ENCODE measurements at regions not wholly inside any gene's neighbourhood (a gene's known extent, or its start where the extent isn't known, plus 50 kb on each side); places are given as distances from the start of the nearest gene placed in this dataset.
"Not testable (repeated sequence)": the region's sequence is repeated elsewhere in the genome, so short reads cannot be mapped to it uniquely, and the experiment has no call there.

- no peak for TF ChIP-seq CTCF (IDR thresholded peaks at IDR 0.05; ENCODE audit: insufficient read depth, low read depth, low read length)
These were observed 398.2 kb downstream of the ADCYAP1 start for GRCh38 chr18:1302861-1303260.

GRCh38 chr18:1304392-1304992 lies 399.8 kb downstream of the ADCYAP1 start:
- H3K4me3 ChIP-seq (ENCODE audit: low read depth, low read length) = no peak overlapping the region
- peak; percentile 18 for DNase-seq (ENCODE audit: low read depth)
- TF ChIP-seq CTCF (IDR thresholded peaks at IDR 0.05; ENCODE audit: insufficient read depth, low read depth, low read length) = no peak

More at GRCh38 chr18:1302861-1303260, 398.2 kb downstream of the ADCYAP1 start:
- H3K4me3 ChIP-seq (ENCODE audit: low read depth, low read length) = no peak overlapping the region
- DNase-seq (ENCODE audit: low read depth) = no peak

GRCh38 chr18:1306641-1307040 lies 402.0 kb downstream of the ADCYAP1 start:
- no peak for TF ChIP-seq CTCF (IDR thresholded peaks at IDR 0.05; ENCODE audit: insufficient read depth, low read depth, low read length)
- no peak for DNase-seq (ENCODE audit: low read depth)

GRCh38 chr18:1308686-1309085 lies 404.0 kb downstream of the ADCYAP1 start:
- no peak overlapping the region for H3K4me3 ChIP-seq (ENCODE audit: low read depth, low read length)
- TF ChIP-seq CTCF (IDR thresholded peaks at IDR 0.05; ENCODE audit: insufficient read depth, low read depth, low read length) = no peak
- no peak for DNase-seq (ENCODE audit: low read depth)

More at GRCh38 chr18:1306641-1307040, 402.0 kb downstream of the ADCYAP1 start:
- H3K4me3 ChIP-seq (ENCODE audit: low read depth, low read length) = no peak overlapping the region

GRCh38 chr18:1311376-1311775 lies 406.7 kb downstream of the ADCYAP1 start:
- H3K4me3 ChIP-seq (ENCODE audit: low read depth, low read length) = no peak overlapping the region
- peak; percentile 5 for DNase-seq (ENCODE audit: low read depth)
- no peak for TF ChIP-seq CTCF (IDR thresholded peaks at IDR 0.05; ENCODE audit: insufficient read depth, low read depth, low read length)

GRCh38 chr18:1335345-1335744 lies 430.7 kb downstream of the ADCYAP1 start:
- DNase-seq (ENCODE audit: low read depth); H3K4me3 ChIP-seq (ENCODE audit: low read depth, low read length): not testable (repeated sequence)

- TF ChIP-seq CTCF (IDR thresholded peaks at IDR 0.05; ENCODE audit: insufficient read depth, low read depth, low read length) = no peak
- peak; percentile 30 for DNase-seq (ENCODE audit: low read depth)
- H3K4me3 ChIP-seq (ENCODE audit: low read depth, low read length) = no peak overlapping the region
These were observed 446.3 kb downstream of the ADCYAP1 start for GRCh38 chr18:1350931-1351450.

All from fibroblast of villous mesenchyme (primary cell).